ENCODE measurements at regions not wholly inside any gene's neighbourhood (a gene's known extent, or its start where the extent isn't known, plus 50 kb on each side); places are given as distances from the start of the nearest gene placed in this dataset.

GRCh38 chr14:53515276-53515675 lies 362.2 kb upstream of the DDHD1 start:
- Histone ChIP-seq H3K4me1 (no peaks in the 10 kb centered on the region), H3K36me3 (no peaks in the 10 kb centered on the region), H3K27me3 (no peaks in the 10 kb centered on the region), H3K27ac (peak overlapping the region in 1 of 4 donors; percentile 41), H3K9me3 (no peaks in the 10 kb centered on the region), H3K4me3 (no peak overlapping the region)
- TF ChIP-seq CTCF (IDR thresholded peaks at IDR 0.05) = no peak
- no peak for TF ChIP-seq POLR2A (IDR thresholded peaks at IDR 0.05)
- TF ChIP-seq EP300 (IDR thresholded peaks at IDR 0.05) = no peak
- no peak for DNase-seq (ENCODE audit: low spot score in 2 of 2)
- 65 to 66% methylated on average over 5 of the region's 5 CpGs for WGBS, 2 donors

- Histone ChIP-seq H3K36me3 (no peaks in the 10 kb centered on the region), H3K27me3 (no peaks in the 10 kb centered on the region), H3K4me3 (no peak overlapping the region), H3K9me3 (no peaks in the 10 kb centered on the region), H3K4me1 (peaks cover 0 to 6% (median 0%) of the 10 kb centered on the region in 4 donors), H3K27ac (no peak overlapping the region)
- no peak for DNase-seq (ENCODE audit: low spot score in 2 of 2)
- TF ChIP-seq POLR2A (IDR thresholded peaks at IDR 0.05) (no peak), EP300 (IDR thresholded peaks at IDR 0.05) (no peak), CTCF (IDR thresholded peaks at IDR 0.05) (no peak)
- 76 to 77% methylated on average over 3 of the region's 3 CpGs for WGBS, 2 donors
Measured at GRCh38 chr14:53514197-53514596, 361.1 kb upstream of the DDHD1 start.

GRCh38 chr14:53510281-53510912 lies 357.3 kb upstream of the DDHD1 start:
- Histone ChIP-seq H3K27me3 (no peaks in the 10 kb centered on the region), H3K4me3 (no peak overlapping the region), H3K9me3 (no peaks in the 10 kb centered on the region), H3K36me3 (no peaks in the 10 kb centered on the region), H3K4me1 (peaks cover 0 to 8% (median 0%) of the 10 kb centered on the region in 4 donors), H3K27ac (peak overlapping the region in 2 of 4 donors; percentile 74 to 80)
- DNase-seq (ENCODE audit: low spot score in 2 of 2) = no peak
- TF ChIP-seq EP300 (IDR thresholded peaks at IDR 0.05) (no peak), CTCF (IDR thresholded peaks at IDR 0.05) (no peak), POLR2A (IDR thresholded peaks at IDR 0.05) (no peak)

- WGBS, 2 donors = 49 to 59% methylated on average over 10 to 11 of the region's 11 CpGs
- H3K36me3 ChIP-seq = no peaks in the 10 kb centered on the region
- peaks cover 0 to 8% (median 0%) of the 10 kb centered on the region in 4 donors for H3K4me1 ChIP-seq
- no peak overlapping the region for H3K4me3 ChIP-seq
- H3K27me3 ChIP-seq = no peaks in the 10 kb centered on the region
- peak overlapping the region in 2 of 4 donors; percentile 74 to 80 for H3K27ac ChIP-seq
- TF ChIP-seq CTCF (IDR thresholded peaks at IDR 0.05) = no peak
- no peak for TF ChIP-seq POLR2A (IDR thresholded peaks at IDR 0.05)
- peak in 1 of 2 donors; percentile 70 for TF ChIP-seq EP300 (IDR thresholded peaks at IDR 0.05)
- peak; percentile 18 to 67 for DNase-seq (ENCODE audit: low spot score in 2 of 2)
- peaks cover 0 to 4% (median 0%) of the 10 kb centered on the region in 4 donors for H3K9me3 ChIP-seq
Measured at GRCh38 chr14:53509276-53510244, 356.4 kb upstream of the DDHD1 start.
